EL (cell line): ENCODE measurements at regions not wholly inside any gene's neighbourhood (a gene's known extent, or its start where the extent isn't known, plus 50 kb on each side); places are given as distances from the start of the nearest gene placed in this dataset.
"Not testable (repeated sequence)": the region's sequence is repeated elsewhere in the genome, so short reads cannot be mapped to it uniquely, and the experiment has no call there.

Experiments used
- DNase-seq: peaks from one replicate; pipeline ENCODE4 v3.0.0-alpha.2; 2016

- DNase-seq = no peak
These were observed 776.2 kb downstream of the RNF144A start for GRCh38 chr2:7693246-7694075.

- no peak for DNase-seq
These were observed 777.1 kb downstream of the RNF144A start for GRCh38 chr2:7694076-7694985.

- not testable (repeated sequence) for DNase-seq
These were observed 779.3 kb downstream of the RNF144A start for GRCh38 chr2:7696556-7696955.

- DNase-seq = no peak
These were observed 779.8 kb downstream of the RNF144A start for GRCh38 chr2:7697052-7697451.

GRCh38 chr2:7701791-7702190 is 784.6 kb downstream of the RNF144A start:
- peak; percentile 10 for DNase-seq

- DNase-seq = no peak
These were observed 785.8 kb downstream of the RNF144A start for GRCh38 chr2:7703048-7703447.

GRCh38 chr2:7703543-7704144 is 786.4 kb downstream of the RNF144A start:
- DNase-seq = no peak

- no peak for DNase-seq
These were observed 787.2 kb downstream of the RNF144A start for GRCh38 chr2:7704296-7704865.

- DNase-seq = peak; percentile 48
These were observed 789.6 kb downstream of the RNF144A start for GRCh38 chr2:7706791-7707190.

- DNase-seq = peak; percentile 92
These were observed 790.5 kb downstream of the RNF144A start for GRCh38 chr2:7707723-7708122.

GRCh38 chr2:7709907-7710306 is 792.7 kb downstream of the RNF144A start:
- peak; percentile 73 for DNase-seq

GRCh38 chr2:7711167-7711566 is 794.0 kb downstream of the RNF144A start:
- no peak for DNase-seq

- no peak for DNase-seq
These were observed 802.7 kb downstream of the RNF144A start for GRCh38 chr2:7719876-7720275.

GRCh38 chr2:7721413-7721995 is 804.3 kb downstream of the RNF144A start:
- DNase-seq = no peak

- DNase-seq = no peak
These were observed 805.1 kb downstream of the RNF144A start for GRCh38 chr2:7722212-7722910.

- DNase-seq = no peak
These were observed 807.1 kb downstream of the RNF144A start for GRCh38 chr2:7724336-7724735.

GRCh38 chr2:7725171-7725849 is 808.1 kb downstream of the RNF144A start:
- no peak for DNase-seq

GRCh38 chr2:7725850-7726242 is 808.6 kb downstream of the RNF144A start:
- DNase-seq = no peak

- DNase-seq = no peak
These were observed 809.8 kb downstream of the RNF144A start for GRCh38 chr2:7726989-7727388.

GRCh38 chr2:7728388-7728787 is 811.2 kb downstream of the RNF144A start:
- no peak for DNase-seq

- DNase-seq = no peak
These were observed 813.2 kb downstream of the RNF144A start for GRCh38 chr2:7730449-7730848.
